ENCODE measurements at regions not wholly inside any gene's neighbourhood (a gene's known extent, or its start where the extent isn't known, plus 50 kb on each side); places are given as distances from the start of the nearest gene placed in this dataset.

- no peak for TF ChIP-seq POLR2A (IDR thresholded peaks at IDR 0.05; ENCODE audit: low read depth, low read length)
- no peak for TF ChIP-seq CTCF (IDR thresholded peaks at IDR 0.05; ENCODE audit: extremely low read depth in 1 of 2, insufficient read depth in 1 of 2, low read depth in 1 of 2, low read length in 2 of 2)
- TF ChIP-seq POLR2AphosphoS5 (IDR thresholded peaks at IDR 0.05; ENCODE audit: insufficient read depth, low read depth, low read length), result no peak
- no peak for TF ChIP-seq EZH2 (IDR thresholded peaks at IDR 0.05; ENCODE audit: borderline replicate concordance, low read depth, low read length, severe bottlenecking)
- no peak for TF ChIP-seq MAX (IDR thresholded peaks at IDR 0.05; ENCODE audit: insufficient read depth, insufficient read length)
- TF ChIP-seq GATA2 (IDR thresholded peaks at IDR 0.05; ENCODE audit: insufficient read depth, insufficient read length, low read depth, low read length), result no peak
- no peak for TF ChIP-seq JUN (IDR thresholded peaks at IDR 0.05; ENCODE audit: borderline replicate concordance, insufficient read depth, insufficient read length, low read depth)
- no peak for TF ChIP-seq MYC (IDR thresholded peaks at IDR 0.05; ENCODE audit: low read depth, low read length)
- no peak for TF ChIP-seq FOS (IDR thresholded peaks at IDR 0.05; ENCODE audit: borderline replicate concordance, insufficient read depth, low read length)
These were observed 334.7 kb downstream of the AMY1C start for GRCh38 chr1:104084380-104084779.

Data from endothelial cell of umbilical vein (primary cell).